Ascending aorta (tissue), 2 donors: ENCODE measurements at regions not wholly inside any gene's neighbourhood (a gene's known extent, or its start where the extent isn't known, plus 50 kb on each side); places are given as distances from the start of the nearest gene placed in this dataset.

ENCODE experiments used
- DNase-seq, 2 donors: peaks; one replicate each; pipeline ENCODE4 v3.0.0-alpha.2; 2019; ENCODE audit warnings: low spot score in 2 of 2
- H3K27ac ChIP-seq, 2 donors: fragments of 200-600 bp; sonication (generic); one replicate each; pipeline ENCODE4 v1.5.1; 2016 to 2017; ENCODE audit warnings: mild to moderate bottlenecking in 1 of 2
- H3K27me3 ChIP-seq: fragments of 200-600 bp; sonication (generic); one replicate; pipeline ENCODE4 v1.5.1; 2017
- H3K36me3 ChIP-seq, 2 donors: fragments of 200-600 bp; sonication (generic); one replicate each; pipeline ENCODE4 v1.5.1; 2016
- H3K4me1 ChIP-seq, 2 donors: fragments of 200-600 bp; sonication (generic); one replicate each; pipeline ENCODE4 v1.5.1; 2016 to 2017; ENCODE audit warnings: mild to moderate bottlenecking in 1 of 2
- H3K4me3 ChIP-seq, 2 donors: fragments of 200-600 bp; sonication (generic); one replicate each; pipeline ENCODE4 v1.5.1; 2016 to 2017; ENCODE audit warnings: mild to moderate bottlenecking in 1 of 2
- H3K9me3 ChIP-seq, 2 donors: fragments of 200-600 bp; sonication (generic); one replicate each; pipeline ENCODE4 v1.5.1; 2016
- CTCF ChIP-seq, 3 experiments: fragments of 200-600 bp in 2 of 3; fragments of 450-650 bp in 1 of 3; sonication (generic) in 2 of 3; IDR thresholded peaks; one replicate each; pipeline ENCODE4 v1.5.1; 2016 to 2019; ENCODE audit warnings: antibody characterized with exemption in 3 of 3, mild to moderate bottlenecking in 1 of 3, moderate library complexity in 1 of 3
- intact Hi-C: fragments of 100-400 bp; cut with DNase I; formaldehyde crosslinking; loops from one replicate; pipeline ENCODE4 v1.15.1; 2023

- Histone ChIP-seq H3K4me1 (no peaks in the 10 kb centered on the region), H3K27me3 (no peaks in the 10 kb centered on the region), H3K27ac (no peak overlapping the region), H3K36me3 (no peaks in the 10 kb centered on the region), H3K4me3 (no peak overlapping the region), H3K9me3 (peaks cover 0 to 3% of the 10 kb centered on the region in 2 donors)
- intact Hi-C loops, result no loop called here
- TF ChIP-seq CTCF (IDR thresholded peaks at IDR 0.05), result no peak
- DNase-seq, result no peak
Observed at GRCh38 chr1:80170811-80171485, 1164.4 kb upstream of the ADGRL4 start.

- Histone ChIP-seq H3K27me3 (no peaks in the 10 kb centered on the region), H3K27ac (no peak overlapping the region), H3K4me1 (no peaks in the 10 kb centered on the region), H3K36me3 (no peaks in the 10 kb centered on the region), H3K4me3 (no peak overlapping the region), H3K9me3 (no peaks in the 10 kb centered on the region)
- intact Hi-C loops, result no loop called here
- TF ChIP-seq CTCF (IDR thresholded peaks at IDR 0.05), result no peak
- no peak for DNase-seq
Observed at GRCh38 chr1:80164150-80164549, 1157.6 kb upstream of the ADGRL4 start.

- intact Hi-C loops, result no loop called here
- no peak for TF ChIP-seq CTCF (IDR thresholded peaks at IDR 0.05)
- no peak overlapping the region for H3K4me3 ChIP-seq
- no peaks in the 10 kb centered on the region for H3K4me1 ChIP-seq
- DNase-seq, result no peak
- H3K27me3 ChIP-seq, result no peaks in the 10 kb centered on the region
- no peaks in the 10 kb centered on the region for H3K36me3 ChIP-seq
- H3K9me3 ChIP-seq, result no peaks in the 10 kb centered on the region
- H3K27ac ChIP-seq, result no peak overlapping the region
Observed at GRCh38 chr1:80163686-80164085, 1157.2 kb upstream of the ADGRL4 start.

GRCh38 chr1:80158771-80159170 is 1152.2 kb upstream of the ADGRL4 start:
- no peak overlapping the region for H3K27ac ChIP-seq
- no peak for TF ChIP-seq CTCF (IDR thresholded peaks at IDR 0.05)
- no peaks in the 10 kb centered on the region for H3K4me1 ChIP-seq
- H3K36me3 ChIP-seq, result no peaks in the 10 kb centered on the region
- no peak overlapping the region for H3K4me3 ChIP-seq
- intact Hi-C loops, result no loop called here
- no peak for DNase-seq
- H3K27me3 ChIP-seq, result no peaks in the 10 kb centered on the region
- H3K9me3 ChIP-seq, result no peaks in the 10 kb centered on the region

- H3K27ac ChIP-seq, result no peak overlapping the region
- TF ChIP-seq CTCF (IDR thresholded peaks at IDR 0.05), result no peak
- H3K4me3 ChIP-seq, result no peak overlapping the region
- no peak for DNase-seq
- intact Hi-C loops, result no loop called here
- H3K9me3 ChIP-seq, result no peaks in the 10 kb centered on the region
- H3K27me3 ChIP-seq, result no peaks in the 10 kb centered on the region
- H3K4me1 ChIP-seq, result no peaks in the 10 kb centered on the region
- H3K36me3 ChIP-seq, result no peaks in the 10 kb centered on the region
Observed at GRCh38 chr1:80158266-80158665, 1151.7 kb upstream of the ADGRL4 start.

- no peak overlapping the region for H3K4me3 ChIP-seq
- no peaks in the 10 kb centered on the region for H3K36me3 ChIP-seq
- no peaks in the 10 kb centered on the region for H3K4me1 ChIP-seq
- DNase-seq, result no peak
- no peak for TF ChIP-seq CTCF (IDR thresholded peaks at IDR 0.05)
- no peak overlapping the region for H3K27ac ChIP-seq
- H3K9me3 ChIP-seq, result no peaks in the 10 kb centered on the region
- intact Hi-C loops, result no loop called here
- no peaks in the 10 kb centered on the region for H3K27me3 ChIP-seq
Observed at GRCh38 chr1:80155371-80155770, 1148.8 kb upstream of the ADGRL4 start.
